ENCODE measurements at regions not wholly inside any gene's neighbourhood (a gene's known extent, or its start where the extent isn't known, plus 50 kb on each side); places are given as distances from the start of the nearest gene placed in this dataset.

- no peaks in the 10 kb centered on the region for H3K9me3 Mint-ChIP-seq (ENCODE audit: low read depth)
- H3K4me1 Mint-ChIP-seq (ENCODE audit: low read depth), result no peaks in the 10 kb centered on the region
- H3K27me3 Mint-ChIP-seq, result peaks cover 9% of the 10 kb centered on the region
- no peak overlapping the region for H3K4me3 Mint-ChIP-seq (ENCODE audit: low read depth)
- no peak for DNase-seq (ENCODE audit: low spot score, unreplicated experiment)
- no peak for TF ChIP-seq CTCF (IDR thresholded peaks at IDR 0.05; ENCODE audit: unreplicated experiment)
- no peaks in the 10 kb centered on the region for H3K36me3 Mint-ChIP-seq (ENCODE audit: insufficient read depth)
- H3K27ac Mint-ChIP-seq, result no peak overlapping the region
These were observed 80.0 kb downstream of the PLXNA1 start for GRCh38 chr3:127062926-127063325.

GRCh38 chr3:127063916-127064315, 81.0 kb downstream of the PLXNA1 start:
- DNase-seq (ENCODE audit: low spot score, unreplicated experiment), result no peak
- Mint-ChIP-seq H3K4me3 (ENCODE audit: low read depth) (no peak overlapping the region), H3K27me3 (peaks cover 11% of the 10 kb centered on the region), H3K36me3 (ENCODE audit: insufficient read depth) (no peaks in the 10 kb centered on the region), H3K4me1 (ENCODE audit: low read depth) (no peaks in the 10 kb centered on the region), H3K9me3 (ENCODE audit: low read depth) (no peaks in the 10 kb centered on the region), H3K27ac (no peak overlapping the region)
- no peak for TF ChIP-seq CTCF (IDR thresholded peaks at IDR 0.05; ENCODE audit: unreplicated experiment)

GRCh38 chr3:127064391-127065137, 81.6 kb downstream of the PLXNA1 start:
- DNase-seq (ENCODE audit: low spot score, unreplicated experiment), result no peak
- Mint-ChIP-seq H3K4me1 (ENCODE audit: low read depth) (peaks cover 5% of the 10 kb centered on the region), H3K27me3 (peaks cover 18% of the 10 kb centered on the region), H3K36me3 (ENCODE audit: insufficient read depth) (no peaks in the 10 kb centered on the region), H3K27ac (no peak overlapping the region), H3K9me3 (ENCODE audit: low read depth) (no peaks in the 10 kb centered on the region), H3K4me3 (ENCODE audit: low read depth) (no peak overlapping the region)
- TF ChIP-seq CTCF (IDR thresholded peaks at IDR 0.05; ENCODE audit: unreplicated experiment), result no peak

GRCh38 chr3:127065138-127065427, 82.2 kb downstream of the PLXNA1 start:
- no peaks in the 10 kb centered on the region for H3K9me3 Mint-ChIP-seq (ENCODE audit: low read depth)
- H3K36me3 Mint-ChIP-seq (ENCODE audit: insufficient read depth), result no peaks in the 10 kb centered on the region
- DNase-seq (ENCODE audit: low spot score, unreplicated experiment), result no peak
- H3K4me3 Mint-ChIP-seq (ENCODE audit: low read depth), result no peak overlapping the region
- no peak overlapping the region for H3K27ac Mint-ChIP-seq
- H3K4me1 Mint-ChIP-seq (ENCODE audit: low read depth), result peaks cover 5% of the 10 kb centered on the region
- no peak for TF ChIP-seq CTCF (IDR thresholded peaks at IDR 0.05; ENCODE audit: unreplicated experiment)
- peaks cover 19% of the 10 kb centered on the region for H3K27me3 Mint-ChIP-seq

GRCh38 chr3:127065561-127066290, 82.8 kb downstream of the PLXNA1 start:
- H3K27me3 Mint-ChIP-seq, result peaks cover 21% of the 10 kb centered on the region
- H3K4me1 Mint-ChIP-seq (ENCODE audit: low read depth), result peaks cover 5% of the 10 kb centered on the region
- no peak overlapping the region for H3K4me3 Mint-ChIP-seq (ENCODE audit: low read depth)
- H3K9me3 Mint-ChIP-seq (ENCODE audit: low read depth), result no peaks in the 10 kb centered on the region
- TF ChIP-seq CTCF (IDR thresholded peaks at IDR 0.05; ENCODE audit: unreplicated experiment), result no peak
- no peaks in the 10 kb centered on the region for H3K36me3 Mint-ChIP-seq (ENCODE audit: insufficient read depth)
- H3K27ac Mint-ChIP-seq, result no peak overlapping the region
- no peak for DNase-seq (ENCODE audit: low spot score, unreplicated experiment)

Measured in progenitor cell of endocrine pancreas (in vitro differentiated cells).